Upper lobe of left lung (tissue), 6 donors: ENCODE measurements at regions not wholly inside any gene's neighbourhood (a gene's known extent, or its start where the extent isn't known, plus 50 kb on each side); places are given as distances from the start of the nearest gene placed in this dataset.

ENCODE experiments used
- ATAC-seq, 2 donors: fragments of 200-7000 bp; cut with Tn5 transposase; one replicate each; pipeline ENCODE4 v1.9.1; 2022; ENCODE audit warnings: mild to moderate bottlenecking in 2 of 2, moderate library complexity in 2 of 2; ENCODE audit not compliant: low FRiP score in 2 of 2
- DNase-seq, 2 donors: peaks; one replicate each; pipeline ENCODE4 v3.0.0-alpha.2; 2019 to 2020
- H3K27ac ChIP-seq, 4 donors: fragments of 200-600 bp; sonication (generic); one replicate each; pipeline ENCODE4 v1.5.1; 2016 to 2019
- H3K27me3 ChIP-seq, 4 donors: fragments of 200-600 bp; sonication (generic); one replicate each; pipeline ENCODE4 v1.5.1; 2017 to 2019
- H3K36me3 ChIP-seq, 4 donors: fragments of 200-600 bp; sonication (generic); one replicate each; pipeline ENCODE4 v1.5.1; 2016 to 2019
- H3K4me1 ChIP-seq, 4 donors: fragments of 200-600 bp; sonication (generic); one replicate each; pipeline ENCODE4 v1.5.1; 2018 to 2019
- H3K4me3 ChIP-seq, 4 donors: fragments of 200-600 bp; sonication (generic); one replicate each; pipeline ENCODE4 v1.5.1; 2017 to 2019; ENCODE audit warnings: mild to moderate bottlenecking in 2 of 4, moderate library complexity in 1 of 4
- H3K9me3 ChIP-seq, 4 donors: fragments of 200-600 bp; sonication (generic); one replicate each; pipeline ENCODE4 v1.5.1; 2018 to 2019
- EP300 ChIP-seq, 4 donors: sonication (generic); formaldehyde crosslinking; IDR thresholded peaks; one replicate each; pipeline ENCODE4 v1.5.1; 2017; ENCODE audit warnings: antibody characterized with exemption in 4 of 4, control low read depth in 2 of 4
- POLR2A ChIP-seq, 4 donors: fragments of 450-650 bp; IDR thresholded peaks; one replicate each; pipeline ENCODE4 v1.5.1; 2016 to 2017; ENCODE audit warnings: antibody characterized with exemption in 4 of 4, mild to moderate bottlenecking in 2 of 4
- POLR2AphosphoS5 ChIP-seq, 2 donors: sonication (generic); formaldehyde crosslinking; IDR thresholded peaks; one replicate each; pipeline ENCODE4 v1.5.1; 2017; ENCODE audit warnings: antibody characterized with exemption in 2 of 2
- WGBS, 2 donors: methylation state at CpG; one replicate each; pipeline ENCODE4 v1.1.5; 2017 to 2018; 5-methylcytosine and 5-hydroxymethylcytosine counted together
- TF ChIP-seq, protein P1 (sequence below), 6 experiments: fragments of 450-650 bp in 4 of 6; fragments of 200-600 bp in 2 of 6; sonication (generic) in 2 of 6; IDR thresholded peaks; one replicate each; pipeline ENCODE4 v1.5.1; 2016 to 2019; ENCODE audit warnings: antibody characterized with exemption in 6 of 6
- donor health status: DM: no; HTN: no; CAD: no; lungs with moderate emphysema.
- donor health status: DM: no; HTN: yes; CAD: no; lungs with severe emphysema.

DNA sequence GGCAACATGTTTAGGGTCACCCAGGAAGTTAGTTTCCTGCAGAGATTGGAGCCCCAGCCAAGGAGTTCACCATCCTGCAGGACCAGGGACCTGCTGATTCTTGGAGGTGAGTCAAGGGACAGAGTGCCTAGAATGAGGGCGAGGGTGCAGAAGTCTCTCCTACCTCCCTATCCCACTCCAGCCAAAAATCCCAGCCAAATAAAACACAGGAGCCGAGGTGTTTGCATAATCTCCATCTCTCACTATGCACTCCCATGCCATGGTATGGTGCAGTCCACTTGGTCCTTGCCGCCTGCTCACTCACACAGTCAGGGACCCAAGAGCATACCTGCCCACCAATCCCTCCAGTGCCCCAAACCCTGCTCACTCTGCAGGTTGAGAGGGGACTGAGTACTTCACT is 294.2 kb downstream of the UACA start:
- DNase-seq (no peak), ATAC-seq (no peak)
- Histone ChIP-seq H3K36me3 (no peaks in the 10 kb centered on the region), H3K27ac (no peak overlapping the region), H3K4me3 (no peak overlapping the region), H3K9me3 (no peaks in the 10 kb centered on the region), H3K27me3 (no peaks in the 10 kb centered on the region), H3K4me1 (peaks cover 5 to 12% (median 10%) of the 10 kb centered on the region in 4 donors)
- TF ChIP-seq POLR2A (IDR thresholded peaks at IDR 0.05) = no peak
- TF ChIP-seq EP300 (IDR thresholded peaks at IDR 0.05) = no peak
- no peak for TF ChIP-seq POLR2AphosphoS5 (IDR thresholded peaks at IDR 0.05)
- TF ChIP-seq, protein P1, sequence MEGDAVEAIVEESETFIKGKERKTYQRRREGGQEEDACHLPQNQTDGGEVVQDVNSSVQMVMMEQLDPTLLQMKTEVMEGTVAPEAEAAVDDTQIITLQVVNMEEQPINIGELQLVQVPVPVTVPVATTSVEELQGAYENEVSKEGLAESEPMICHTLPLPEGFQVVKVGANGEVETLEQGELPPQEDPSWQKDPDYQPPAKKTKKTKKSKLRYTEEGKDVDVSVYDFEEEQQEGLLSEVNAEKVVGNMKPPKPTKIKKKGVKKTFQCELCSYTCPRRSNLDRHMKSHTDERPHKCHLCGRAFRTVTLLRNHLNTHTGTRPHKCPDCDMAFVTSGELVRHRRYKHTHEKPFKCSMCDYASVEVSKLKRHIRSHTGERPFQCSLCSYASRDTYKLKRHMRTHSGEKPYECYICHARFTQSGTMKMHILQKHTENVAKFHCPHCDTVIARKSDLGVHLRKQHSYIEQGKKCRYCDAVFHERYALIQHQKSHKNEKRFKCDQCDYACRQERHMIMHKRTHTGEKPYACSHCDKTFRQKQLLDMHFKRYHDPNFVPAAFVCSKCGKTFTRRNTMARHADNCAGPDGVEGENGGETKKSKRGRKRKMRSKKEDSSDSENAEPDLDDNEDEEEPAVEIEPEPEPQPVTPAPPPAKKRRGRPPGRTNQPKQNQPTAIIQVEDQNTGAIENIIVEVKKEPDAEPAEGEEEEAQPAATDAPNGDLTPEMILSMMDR (IDR thresholded peaks at IDR 0.05) = no peak
- 86% methylated on average over 3 of the region's 3 CpGs for WGBS, 2 donors

DNA sequence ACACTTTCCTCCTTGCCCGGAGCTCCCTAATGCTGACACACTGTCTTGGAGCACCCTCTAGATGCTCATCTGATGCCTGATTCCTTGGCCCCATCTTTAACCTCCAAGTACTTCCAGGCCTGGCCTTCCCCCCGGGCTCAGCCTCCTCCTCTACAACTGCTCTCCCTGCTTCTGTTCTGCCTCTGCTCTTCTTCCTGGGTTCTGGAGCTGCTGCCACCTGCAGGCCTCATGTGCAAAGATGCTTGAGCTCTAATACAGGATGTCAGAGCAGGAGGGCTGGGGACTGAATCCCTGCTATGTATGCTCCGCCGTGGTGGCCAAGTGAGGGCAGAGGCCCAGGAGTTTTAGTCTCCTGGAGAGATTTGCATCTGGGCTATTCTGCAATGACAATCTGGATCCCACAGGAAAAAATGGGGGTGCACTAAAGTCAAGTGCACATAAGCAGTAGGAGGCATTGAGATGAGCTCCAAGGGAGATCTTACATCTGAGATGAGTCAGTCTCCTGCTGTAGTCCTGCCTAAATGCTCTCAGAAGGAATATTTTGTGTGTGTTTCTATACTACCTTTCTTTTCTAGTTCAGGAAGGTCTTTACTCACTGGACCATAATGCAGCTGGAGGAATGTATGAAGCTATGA is 296.3 kb downstream of the UACA start:
- TF ChIP-seq POLR2A (IDR thresholded peaks at IDR 0.05) (no peak), POLR2AphosphoS5 (IDR thresholded peaks at IDR 0.05) (no peak), EP300 (IDR thresholded peaks at IDR 0.05) (no peak)
- TF ChIP-seq, protein P1 (IDR thresholded peaks at IDR 0.05) = peak; percentile 31 to 58 (median 43)
- Histone ChIP-seq H3K27me3 (no peaks in the 10 kb centered on the region), H3K4me1 (peaks cover 0 to 13% (median 2%) of the 10 kb centered on the region in 4 donors), H3K27ac (no peak overlapping the region), H3K9me3 (no peaks in the 10 kb centered on the region), H3K4me3 (no peak overlapping the region), H3K36me3 (no peaks in the 10 kb centered on the region)
- WGBS, 2 donors = 40 to 41% methylated on average over 4 of the region's 4 CpGs
- peak in 1 of 2 donors; percentile 65 for DNase-seq
- ATAC-seq = peak; percentile 3 to 51

DNA sequence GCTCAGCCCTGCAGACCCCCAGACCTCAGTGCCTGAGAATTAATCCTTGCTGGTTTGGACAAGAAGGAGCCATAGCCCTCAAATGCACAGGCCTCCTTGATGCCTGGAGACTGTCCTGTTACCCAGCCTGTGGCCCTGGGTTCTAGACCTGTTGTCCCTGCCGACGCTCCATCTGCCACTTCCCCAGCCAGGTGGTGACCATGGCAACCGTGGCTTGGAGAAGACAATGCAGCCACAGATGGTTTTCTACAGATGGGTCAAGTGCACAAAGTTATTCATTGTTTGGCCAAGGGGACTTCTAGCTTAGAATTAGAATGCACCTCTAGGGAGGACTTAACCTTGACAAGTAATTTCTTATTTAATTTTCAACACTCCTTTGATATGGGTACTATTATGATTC is 297.1 kb downstream of the UACA start:
- ATAC-seq = no peak
- WGBS, 2 donors = 63 to 73% methylated on average over 3 of the region's 3 CpGs

DNA sequence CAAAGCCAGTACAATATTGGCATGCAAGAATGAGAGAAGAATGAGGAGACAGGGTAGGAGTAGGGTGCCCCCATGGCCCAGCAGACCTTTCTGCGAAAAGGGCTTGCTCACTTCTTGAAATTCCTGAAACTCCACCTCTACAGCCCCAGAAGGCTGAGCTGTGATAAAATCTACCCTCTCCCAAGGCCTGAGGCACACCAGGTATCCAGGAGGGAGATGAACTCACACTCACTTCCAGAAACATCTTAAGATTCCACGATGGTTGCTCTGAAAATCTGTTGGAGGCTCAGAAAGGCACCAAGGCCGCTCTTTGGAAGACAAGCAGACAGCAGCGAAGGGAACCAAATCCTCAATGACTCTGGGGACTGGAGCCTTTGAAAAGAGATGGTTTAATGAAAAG is 297.5 kb downstream of the UACA start:
- TF ChIP-seq POLR2A (IDR thresholded peaks at IDR 0.05) = no peak
- TF ChIP-seq POLR2AphosphoS5 (IDR thresholded peaks at IDR 0.05) = no peak
- TF ChIP-seq, protein P1 (IDR thresholded peaks at IDR 0.05) = no peak
- no peak for TF ChIP-seq EP300 (IDR thresholded peaks at IDR 0.05)
- WGBS, 2 donors = 95 to 97% methylated on average over 4 of the region's 4 CpGs
- no peak for DNase-seq

More for the DNA sequence above, 297.1 kb downstream of the UACA start:
- Histone ChIP-seq H3K27ac (no peak overlapping the region), H3K4me1 (peaks cover 0 to 13% (median 2%) of the 10 kb centered on the region in 4 donors), H3K9me3 (no peaks in the 10 kb centered on the region), H3K4me3 (no peak overlapping the region), H3K36me3 (no peaks in the 10 kb centered on the region), H3K27me3 (no peaks in the 10 kb centered on the region)
- no peak for DNase-seq
- TF ChIP-seq POLR2A (IDR thresholded peaks at IDR 0.05) = no peak
- no peak for TF ChIP-seq EP300 (IDR thresholded peaks at IDR 0.05)
- no peak for TF ChIP-seq POLR2AphosphoS5 (IDR thresholded peaks at IDR 0.05)
- TF ChIP-seq, protein P1 (IDR thresholded peaks at IDR 0.05) = no peak

DNA sequence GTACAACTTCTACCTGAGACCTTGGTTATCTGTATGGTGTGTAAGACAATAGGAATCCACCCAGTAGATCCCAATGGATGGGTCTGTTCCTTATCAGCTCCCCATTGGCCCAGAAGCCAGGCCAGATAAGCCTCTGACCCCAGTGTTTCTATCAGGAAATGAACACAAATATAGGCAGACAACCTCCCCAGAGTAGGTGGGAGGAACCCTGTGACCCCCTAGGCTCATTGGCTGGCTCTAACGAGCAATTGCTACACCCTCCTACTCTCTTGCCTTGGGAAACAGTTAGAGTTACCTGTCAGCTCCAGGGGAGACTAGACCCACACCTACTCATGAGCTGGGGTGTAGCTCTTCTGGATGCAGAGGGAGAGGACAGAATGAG is 299.9 kb downstream of the UACA start:
- no peak overlapping the region for H3K4me3 ChIP-seq
- WGBS, 2 donors = 0% methylated on average over 1 of the region's 1 CpG; no CpG with 5 or more reads in 1 of the 2 donors
- peaks cover 0 to 19% (median 6%) of the 10 kb centered on the region in 4 donors for H3K4me1 ChIP-seq
- ATAC-seq (no peak), DNase-seq (no peak)
- no peaks in the 10 kb centered on the region for H3K36me3 ChIP-seq
- H3K27ac ChIP-seq = peak overlapping the region in 1 of 4 donors; percentile 69
- H3K9me3 ChIP-seq = no peaks in the 10 kb centered on the region
- TF ChIP-seq POLR2A (IDR thresholded peaks at IDR 0.05) = no peak
- TF ChIP-seq POLR2AphosphoS5 (IDR thresholded peaks at IDR 0.05) = no peak
- TF ChIP-seq, protein P1 (IDR thresholded peaks at IDR 0.05) = no peak
- no peak for TF ChIP-seq EP300 (IDR thresholded peaks at IDR 0.05)
- no peaks in the 10 kb centered on the region for H3K27me3 ChIP-seq

More for the DNA sequence above, 297.5 kb downstream of the UACA start:
- no peak overlapping the region for H3K4me3 ChIP-seq
- no peak overlapping the region for H3K27ac ChIP-seq
- ATAC-seq = no peak
- H3K36me3 ChIP-seq = no peaks in the 10 kb centered on the region
- peaks cover 0 to 13% (median 2%) of the 10 kb centered on the region in 4 donors for H3K4me1 ChIP-seq
- no peaks in the 10 kb centered on the region for H3K9me3 ChIP-seq
- H3K27me3 ChIP-seq = no peaks in the 10 kb centered on the region
